ENCODE measurements at regions not wholly inside any gene's neighbourhood (a gene's known extent, or its start where the extent isn't known, plus 50 kb on each side); places are given as distances from the start of the nearest gene placed in this dataset.

GRCh38 chr2:120406566-120406965 lies 60.6 kb downstream of the INHBB start:
- TF ChIP-seq POLR2A (IDR thresholded peaks at IDR 0.05): no peak
- no peak for TF ChIP-seq CTCF (IDR thresholded peaks at IDR 0.05)
- no peak for TF ChIP-seq EP300 (IDR thresholded peaks at IDR 0.05)
